Astrocyte (in vitro differentiated cells and primary cell): ENCODE measurements at regions not wholly inside any gene's neighbourhood (a gene's known extent, or its start where the extent isn't known, plus 50 kb on each side); places are given as distances from the start of the nearest gene placed in this dataset.

Source experiments
- EZH2 ChIP-seq: IDR thresholded peaks from 2 replicates; pipeline ENCODE4 v1.6.1; 2012; ENCODE audit warnings: mild to moderate bottlenecking, low read length, inconsistent platforms; ENCODE audit not compliant: insufficient read depth
- TF ChIP-seq, protein P1 (sequence below): IDR thresholded peaks from 2 replicates; pipeline ENCODE4 v1.5.1; 2011; ENCODE audit warnings: low read depth, mild to moderate bottlenecking, inconsistent platforms, low read length, moderate library complexity; ENCODE audit not compliant: insufficient read depth

DNA sequence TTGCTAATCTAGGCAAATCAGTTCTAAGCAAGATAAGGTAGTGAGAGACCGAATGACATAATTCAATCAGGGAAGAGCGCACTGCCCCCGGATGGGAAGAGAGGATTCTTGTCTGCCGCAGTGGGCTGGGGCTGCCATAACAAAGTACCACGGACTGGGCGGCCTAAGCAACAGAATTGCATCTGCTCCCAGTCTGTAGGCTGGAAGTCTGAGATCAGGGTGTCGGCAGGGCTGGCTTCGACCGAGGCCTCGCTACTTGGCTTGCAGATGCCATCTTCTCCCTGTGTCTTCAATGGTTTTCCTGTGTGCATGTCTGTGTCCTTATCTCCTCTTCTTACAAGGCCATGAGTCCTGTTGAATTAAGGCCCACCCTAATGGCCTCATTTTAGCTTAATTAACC lies 59.7 kb upstream of the TMEM72 start:
- TF ChIP-seq, protein P1, sequence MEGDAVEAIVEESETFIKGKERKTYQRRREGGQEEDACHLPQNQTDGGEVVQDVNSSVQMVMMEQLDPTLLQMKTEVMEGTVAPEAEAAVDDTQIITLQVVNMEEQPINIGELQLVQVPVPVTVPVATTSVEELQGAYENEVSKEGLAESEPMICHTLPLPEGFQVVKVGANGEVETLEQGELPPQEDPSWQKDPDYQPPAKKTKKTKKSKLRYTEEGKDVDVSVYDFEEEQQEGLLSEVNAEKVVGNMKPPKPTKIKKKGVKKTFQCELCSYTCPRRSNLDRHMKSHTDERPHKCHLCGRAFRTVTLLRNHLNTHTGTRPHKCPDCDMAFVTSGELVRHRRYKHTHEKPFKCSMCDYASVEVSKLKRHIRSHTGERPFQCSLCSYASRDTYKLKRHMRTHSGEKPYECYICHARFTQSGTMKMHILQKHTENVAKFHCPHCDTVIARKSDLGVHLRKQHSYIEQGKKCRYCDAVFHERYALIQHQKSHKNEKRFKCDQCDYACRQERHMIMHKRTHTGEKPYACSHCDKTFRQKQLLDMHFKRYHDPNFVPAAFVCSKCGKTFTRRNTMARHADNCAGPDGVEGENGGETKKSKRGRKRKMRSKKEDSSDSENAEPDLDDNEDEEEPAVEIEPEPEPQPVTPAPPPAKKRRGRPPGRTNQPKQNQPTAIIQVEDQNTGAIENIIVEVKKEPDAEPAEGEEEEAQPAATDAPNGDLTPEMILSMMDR = no peak
- TF ChIP-seq EZH2 = no peak
